Peyer's patch (tissue), 4 donors: ENCODE measurements at regions not wholly inside any gene's neighbourhood (a gene's known extent, or its start where the extent isn't known, plus 50 kb on each side); places are given as distances from the start of the nearest gene placed in this dataset.

Experiments used
- CTCF ChIP-seq, 6 experiments: fragments of 450-650 bp in 4 of 6; fragments of 200-600 bp in 2 of 6; sonication (generic) in 1 of 6; IDR thresholded peaks; one replicate each; pipeline ENCODE4 v1.5.1; 2017 to 2019; ENCODE audit warnings: antibody characterized with exemption in 6 of 6, mild to moderate bottlenecking in 3 of 6, moderate library complexity in 1 of 6
- POLR2A ChIP-seq, 2 donors: fragments of 450-650 bp; IDR thresholded peaks; one replicate each; pipeline ENCODE4 v1.5.1; 2017; ENCODE audit warnings: antibody characterized with exemption in 2 of 2, mild to moderate bottlenecking in 2 of 2, moderate library complexity in 2 of 2

GRCh38 chr18:9048236-9048635 is 54.3 kb upstream of the NDUFV2 start:
- TF ChIP-seq POLR2A (IDR thresholded peaks at IDR 0.05) (no peak), CTCF (IDR thresholded peaks at IDR 0.05) (no peak)
